HT1080 (cell line): ENCODE measurements at regions not wholly inside any gene's neighbourhood (a gene's known extent, or its start where the extent isn't known, plus 50 kb on each side); places are given as distances from the start of the nearest gene placed in this dataset. TPM values are rescaled to one million over a fixed set of nuclear protein-coding genes. Genes with fewer than 3 reads are reported as not detected.
"Not testable (repeated sequence)": the region's sequence is repeated elsewhere in the genome, so short reads cannot be mapped to it uniquely, and the experiment has no call there.

Source experiments
- DNase-seq: peaks from one replicate; pipeline ENCODE4 v3.0.0-alpha.2; 2015; ENCODE audit warnings: low read depth
- small RNA-seq: library from RNA; depleted of rRNA; stranded (forward); fragments of <200 nt; gene quantifications from one replicate; pipeline ENCODE3, GENCODE V24; 2014

GRCh38 chr4:92231511-92231910 is 72.3 kb upstream of the GRID2 start:
- no peak for DNase-seq

GRCh38 chr4:92232566-92232965 is 71.2 kb upstream of the GRID2 start:
- no peak for DNase-seq

- peak; percentile 96 for DNase-seq
Measured at GRCh38 chr4:92234393-92235176, 69.2 kb upstream of the GRID2 start.

- no peak for DNase-seq
Measured at GRCh38 chr4:92235731-92236130, 68.0 kb upstream of the GRID2 start.

- no peak for DNase-seq
Measured at GRCh38 chr4:92236877-92237276, 66.9 kb upstream of the GRID2 start.

- no peak for DNase-seq
Measured at GRCh38 chr4:92237559-92237958, 66.2 kb upstream of the GRID2 start.

- DNase-seq: no peak
Measured at GRCh38 chr4:92241094-92241493, 62.7 kb upstream of the GRID2 start.

- no peak for DNase-seq
Measured at GRCh38 chr4:92246384-92246783, 57.4 kb upstream of the GRID2 start.

- DNase-seq: no peak
Measured at GRCh38 chr4:92249541-92249940, 54.2 kb upstream of the GRID2 start.

- no peak for DNase-seq
Measured at GRCh38 chr4:92251711-92252110, 52.1 kb upstream of the GRID2 start.

- DNase-seq: not testable (repeated sequence)
Measured at GRCh38 chr4:92252358-92252757, 51.4 kb upstream of the GRID2 start.

- DNase-seq: no peak
Measured at GRCh38 chr4:92252846-92253245, 50.9 kb upstream of the GRID2 start.

- DNase-seq: no peak
Measured at GRCh38 chr4:92253550-92253949, 50.2 kb upstream of the GRID2 start.

Small RNAs in the stretch of these regions (small RNA-seq; reads per million reads assigned to genes)
- not detected for gene KRT19P6
